Fibroblast of skin of right quadriceps (primary cell): ENCODE measurements at regions not wholly inside any gene's neighbourhood (a gene's known extent, or its start where the extent isn't known, plus 50 kb on each side); places are given as distances from the start of the nearest gene placed in this dataset.
A peak's percentile ranks its signal among the peaks of the same experiment; 100 is the strongest.
"Not testable (repeated sequence)": the region's sequence is repeated elsewhere in the genome, so short reads cannot be mapped to it uniquely, and the experiment has no call there.

Experiments
- DNase-seq: peaks from one replicate; pipeline ENCODE4 v3.0.0-alpha.2; 2013

GRCh38 chr15:34650177-34650576 lies 66.7 kb upstream of the GOLGA8B start:
- DNase-seq, result no peak

DNA sequence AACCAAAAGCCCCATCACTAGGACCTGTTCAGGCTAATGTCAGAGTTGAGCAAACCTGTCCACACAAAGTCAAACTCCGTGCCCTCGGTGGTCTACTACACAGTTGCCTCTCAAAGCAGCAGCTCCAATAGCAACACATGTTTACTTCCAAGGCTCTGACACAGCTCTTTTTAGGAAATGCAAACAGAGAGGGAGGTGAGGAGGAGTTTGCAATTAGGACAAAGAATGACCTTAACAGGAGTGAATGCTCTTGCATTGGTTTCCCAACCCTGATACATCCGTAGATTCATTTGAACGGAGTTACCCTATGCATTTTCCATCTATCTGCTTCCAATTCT lies 64.8 kb upstream of the GOLGA8B start:
- DNase-seq, result no peak

DNA sequence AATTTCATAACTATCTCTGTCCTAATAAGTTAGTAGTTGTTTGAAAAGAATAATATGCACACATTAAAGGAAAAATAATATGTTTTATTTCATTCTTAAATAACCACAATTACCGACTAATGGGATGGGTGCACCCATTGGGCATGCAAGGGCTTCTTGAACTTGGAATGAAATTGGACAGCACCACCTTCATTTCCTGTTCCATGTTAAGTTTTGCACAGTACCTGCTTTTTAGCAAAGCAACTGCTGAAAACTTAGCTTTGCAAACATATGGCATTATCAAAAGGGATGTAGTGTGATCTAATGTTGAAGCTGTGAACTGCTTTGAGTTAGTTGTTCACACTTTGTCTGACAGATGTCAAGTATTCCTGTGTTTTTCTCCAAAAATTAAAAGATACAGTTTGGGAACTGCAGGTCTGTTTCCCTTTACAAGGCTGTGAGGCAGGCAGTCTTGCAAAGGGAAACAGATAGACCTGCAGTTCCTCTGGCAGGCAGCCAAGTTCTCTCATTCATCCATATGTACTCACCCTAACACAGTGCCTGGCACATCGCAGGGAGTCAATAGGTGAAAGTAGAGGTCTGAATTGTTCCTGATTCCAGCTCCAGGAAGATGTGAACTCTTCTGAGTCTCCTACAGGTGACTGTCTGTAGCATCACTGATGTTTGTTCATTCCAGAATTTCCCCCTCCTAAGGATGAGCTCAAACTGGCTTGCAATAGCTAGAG lies 64.3 kb upstream of the GOLGA8B start:
- DNase-seq, result no peak

- DNase-seq, result no peak
These were observed 63.5 kb upstream of the GOLGA8B start for GRCh38 chr15:34646918-34647317.

- DNase-seq, result no peak
These were observed 61.4 kb upstream of the GOLGA8B start for GRCh38 chr15:34644851-34645250.

GRCh38 chr15:34644061-34644460 lies 60.6 kb upstream of the GOLGA8B start:
- peak; percentile 73 for DNase-seq

DNA sequence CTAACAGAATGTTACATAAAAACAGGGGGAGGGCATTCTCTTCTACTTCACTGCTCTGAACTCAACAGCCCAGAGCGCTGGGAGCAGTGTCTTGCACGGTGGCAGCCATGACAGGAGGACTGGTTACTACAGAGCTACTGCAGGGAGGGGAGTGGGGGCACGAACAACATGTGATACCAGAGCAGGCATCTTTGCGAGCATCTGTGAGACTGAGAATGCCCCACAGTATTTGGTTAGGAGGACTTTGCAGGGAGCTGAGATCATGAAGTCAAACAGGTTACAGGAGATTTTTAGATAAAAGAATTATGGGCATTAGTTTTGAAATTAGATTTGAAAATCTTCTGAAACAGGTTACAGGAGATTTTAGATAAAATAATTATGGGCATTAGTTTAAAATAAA lies 58.8 kb upstream of the GOLGA8B start:
- DNase-seq, result no peak

DNA sequence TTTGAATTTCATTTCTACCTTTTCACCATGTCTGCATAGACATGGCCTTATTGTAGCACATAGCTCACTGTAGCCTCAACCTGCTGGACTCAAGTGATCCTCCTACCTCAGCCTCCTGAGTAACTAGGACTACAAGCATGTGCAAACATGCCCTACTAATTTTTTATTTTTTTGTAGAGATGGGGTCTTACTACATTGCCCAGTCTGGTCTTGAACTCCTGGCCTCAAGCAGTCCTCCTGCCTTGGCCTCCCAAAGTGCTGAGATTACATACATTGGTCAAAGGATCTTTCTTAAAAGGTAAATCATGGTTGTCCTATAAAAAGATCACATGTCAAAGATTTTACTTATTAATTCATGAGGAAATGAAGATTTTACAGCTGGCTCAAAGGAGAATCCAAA lies 57.2 kb upstream of the GOLGA8B start:
- no peak for DNase-seq

- DNase-seq, result no peak
These were observed 53.9 kb upstream of the GOLGA8B start for GRCh38 chr15:34637305-34637704.

DNA sequence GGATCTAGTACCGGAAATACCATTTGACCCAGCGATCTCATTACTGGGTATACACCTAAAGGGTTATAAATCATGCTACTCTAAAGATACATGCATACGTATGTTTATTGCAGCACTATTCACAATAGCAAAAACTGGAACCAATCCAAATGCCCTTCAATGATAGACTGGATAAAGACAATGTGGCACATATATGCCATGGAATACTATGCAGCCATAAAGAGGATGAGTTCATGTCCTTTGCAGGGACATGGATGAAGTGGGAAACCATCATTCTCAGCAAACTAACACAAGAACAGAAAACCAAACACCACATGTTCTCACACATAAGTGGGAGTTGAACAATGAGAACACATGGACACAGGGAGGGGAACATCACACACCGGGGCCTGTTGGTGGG lies 50.2 kb upstream of the GOLGA8B start:
- DNase-seq, result not testable (repeated sequence)
